ENCODE measurements at regions not wholly inside any gene's neighbourhood (a gene's known extent, or its start where the extent isn't known, plus 50 kb on each side); places are given as distances from the start of the nearest gene placed in this dataset.
A peak's percentile ranks its signal among the peaks of the same experiment; 100 is the strongest.

GRCh38 chr11:92882828-92883611 is 86.4 kb upstream of the MTNR1B start:
- intact Hi-C loops (cut with DNase I, micrococcal nuclease) = no loop called here
- ATAC-seq (no peak), DNase-seq (no peak)

GRCh38 chr11:92885600-92885999 is 83.9 kb upstream of the MTNR1B start:
- intact Hi-C loops (cut with DNase I, micrococcal nuclease) = no loop called here
- no peak for DNase-seq

GRCh38 chr11:92886243-92886905 is 83.1 kb upstream of the MTNR1B start:
- peak in 1 of 2 donors; percentile 36 for DNase-seq
- ATAC-seq = peak; percentile 94
- intact Hi-C loops (cut with DNase I, micrococcal nuclease) = no loop called here

More at GRCh38 chr11:92885600-92885999, 83.9 kb upstream of the MTNR1B start:
- ATAC-seq = peak; percentile 26

- intact Hi-C loops (cut with DNase I, micrococcal nuclease) = no loop called here
- DNase-seq (no peak), ATAC-seq (no peak)
These were observed 80.8 kb upstream of the MTNR1B start for GRCh38 chr11:92888696-92889095.

GRCh38 chr11:92890846-92891245 is 78.6 kb upstream of the MTNR1B start:
- DNase-seq (no peak), ATAC-seq (no peak)
- intact Hi-C loops (cut with DNase I, micrococcal nuclease) = no loop called here

GRCh38 chr11:92892802-92893684 is 76.4 kb upstream of the MTNR1B start:
- DNase-seq (no peak), ATAC-seq (no peak)

GRCh38 chr11:92894197-92894596 is 75.3 kb upstream of the MTNR1B start:
- no peak for ATAC-seq
- no peak for DNase-seq
- intact Hi-C loops (cut with DNase I, micrococcal nuclease) = no loop called here

More at GRCh38 chr11:92892802-92893684, 76.4 kb upstream of the MTNR1B start:
- intact Hi-C loops (cut with DNase I, micrococcal nuclease) = no loop called here

- DNase-seq (peak in 1 of 2 donors; percentile 25), ATAC-seq (peak; percentile 84)
- intact Hi-C loops (cut with DNase I, micrococcal nuclease) = no loop called here
These were observed 72.0 kb upstream of the MTNR1B start for GRCh38 chr11:92897487-92897886.

- intact Hi-C loops (cut with DNase I, micrococcal nuclease) = no loop called here
- DNase-seq = no peak
- ATAC-seq = no peak
These were observed 67.0 kb upstream of the MTNR1B start for GRCh38 chr11:92902417-92902816.

GRCh38 chr11:92907671-92908070 is 61.8 kb upstream of the MTNR1B start:
- intact Hi-C loops (cut with DNase I, micrococcal nuclease) = no loop called here
- DNase-seq (no peak), ATAC-seq (no peak)

GRCh38 chr11:92909214-92909613 is 60.2 kb upstream of the MTNR1B start:
- DNase-seq (no peak), ATAC-seq (no peak)
- intact Hi-C loops (cut with DNase I, micrococcal nuclease) = no loop called here

- DNase-seq = no peak
- intact Hi-C loops (cut with DNase I, micrococcal nuclease) = no loop called here
- ATAC-seq = no peak
These were observed 58.0 kb upstream of the MTNR1B start for GRCh38 chr11:92911478-92911877.

GRCh38 chr11:92915551-92915950 is 53.9 kb upstream of the MTNR1B start:
- no peak for ATAC-seq
- no peak for DNase-seq
- intact Hi-C loops (cut with DNase I, micrococcal nuclease) = no loop called here

GRCh38 chr11:92916299-92916698 is 53.2 kb upstream of the MTNR1B start:
- DNase-seq (no peak), ATAC-seq (no peak)
- intact Hi-C loops (cut with DNase I, micrococcal nuclease) = no loop called here

- intact Hi-C loops (cut with DNase I, micrococcal nuclease) = no loop called here
- DNase-seq (no peak), ATAC-seq (no peak)
These were observed 51.5 kb upstream of the MTNR1B start for GRCh38 chr11:92917927-92918326.

- intact Hi-C loops (cut with DNase I, micrococcal nuclease) = no loop called here
- DNase-seq (no peak), ATAC-seq (no peak)
These were observed 50.4 kb upstream of the MTNR1B start for GRCh38 chr11:92919048-92919447.

Measured in left colon (tissue), 2 donors.